Mesothelial cell of epicardium (in vitro differentiated cells): ENCODE measurements at regions not wholly inside any gene's neighbourhood (a gene's known extent, or its start where the extent isn't known, plus 50 kb on each side); places are given as distances from the start of the nearest gene placed in this dataset.

Experiments used
- DNase-seq, 2 experiments: peaks; one replicate each; pipeline ENCODE4 v3.0.0; 2021; ENCODE audit warnings: low spot score in 2 of 2; ENCODE audit not compliant: unreplicated experiment in 2 of 2
- H3K27ac Mint-ChIP-seq: 2 replicates; pipeline ENCODE4 v1.8.0; 2021; ENCODE audit warnings: mixed read lengths
- H3K27me3 Mint-ChIP-seq: 2 replicates; pipeline ENCODE4 v1.8.0; 2021; ENCODE audit warnings: low read depth, mixed read lengths
- H3K36me3 Mint-ChIP-seq: 2 replicates; pipeline ENCODE4 v1.8.0; 2021; ENCODE audit warnings: mixed read lengths
- H3K4me1 Mint-ChIP-seq: 2 replicates; pipeline ENCODE4 v1.8.0; 2021; ENCODE audit warnings: mixed read lengths
- H3K4me3 Mint-ChIP-seq: 2 replicates; pipeline ENCODE4 v1.8.0; 2021; ENCODE audit warnings: mild to moderate bottlenecking, moderate library complexity, mixed read lengths
- H3K9me3 Mint-ChIP-seq: 2 replicates; pipeline ENCODE4 v1.8.0; 2021; ENCODE audit warnings: mixed read lengths
- CTCF ChIP-seq: fragments of 200-600 bp; sonication (generic); IDR thresholded peaks from one replicate; pipeline ENCODE4 v1.5.0; 2021; ENCODE audit warnings: antibody characterized with exemption; ENCODE audit not compliant: unreplicated experiment

GRCh38 chr4:38381788-38382187, 282.2 kb upstream of the KLF3 start:
- Mint-ChIP-seq H3K4me3 (no peak overlapping the region), H3K36me3 (no peaks in the 10 kb centered on the region), H3K27me3 (no peaks in the 10 kb centered on the region), H3K4me1 (peaks cover 39% of the 10 kb centered on the region), H3K27ac (no peak overlapping the region), H3K9me3 (peaks cover 4% of the 10 kb centered on the region)
- TF ChIP-seq CTCF = no peak
- no peak for DNase-seq

- TF ChIP-seq CTCF = no peak
- Mint-ChIP-seq H3K9me3 (peaks cover 4% of the 10 kb centered on the region), H3K4me1 (peaks cover 43% of the 10 kb centered on the region), H3K4me3 (no peak overlapping the region), H3K36me3 (no peaks in the 10 kb centered on the region), H3K27ac (no peak overlapping the region), H3K27me3 (no peaks in the 10 kb centered on the region)
- no peak for DNase-seq
Observed at GRCh38 chr4:38382520-38382919, 281.5 kb upstream of the KLF3 start.

- Mint-ChIP-seq H3K27ac (no peak overlapping the region), H3K4me1 (peaks cover 43% of the 10 kb centered on the region), H3K36me3 (no peaks in the 10 kb centered on the region), H3K27me3 (no peaks in the 10 kb centered on the region), H3K4me3 (no peak overlapping the region), H3K9me3 (peaks cover 2% of the 10 kb centered on the region)
- TF ChIP-seq CTCF = no peak
- DNase-seq = no peak
Observed at GRCh38 chr4:38383646-38384121, 280.3 kb upstream of the KLF3 start.

GRCh38 chr4:38385093-38386004, 278.6 kb upstream of the KLF3 start:
- DNase-seq = no peak
- TF ChIP-seq CTCF = no peak
- peaks cover 9% of the 10 kb centered on the region for H3K9me3 Mint-ChIP-seq

GRCh38 chr4:38386005-38386551, 277.9 kb upstream of the KLF3 start:
- Mint-ChIP-seq H3K27ac (no peak overlapping the region), H3K4me3 (no peak overlapping the region), H3K27me3 (no peaks in the 10 kb centered on the region), H3K4me1 (peaks cover 43% of the 10 kb centered on the region), H3K9me3 (peaks cover 15% of the 10 kb centered on the region), H3K36me3 (peaks cover 3% of the 10 kb centered on the region)
- DNase-seq = no peak
- no peak for TF ChIP-seq CTCF

More at GRCh38 chr4:38385093-38386004, 278.6 kb upstream of the KLF3 start:
- Mint-ChIP-seq H3K4me3 (no peak overlapping the region), H3K27ac (peak overlapping the region; percentile 19), H3K27me3 (no peaks in the 10 kb centered on the region), H3K4me1 (peaks cover 43% of the 10 kb centered on the region), H3K36me3 (peaks cover 3% of the 10 kb centered on the region)
